Activated T-cell treated with anti-CD3 and anti-CD28 coated beads, Interleukin-2, amount 50 U/mL, for 1 hour (primary cell): ENCODE measurements at regions not wholly inside any gene's neighbourhood (a gene's known extent, or its start where the extent isn't known, plus 50 kb on each side); places are given as distances from the start of the nearest gene placed in this dataset.
"Not testable (repeated sequence)": the region's sequence is repeated elsewhere in the genome, so short reads cannot be mapped to it uniquely, and the experiment has no call there.

Experiments used
- DNase-seq: peaks from one replicate; pipeline ENCODE4 v3.0.0-alpha.2; 2020

- DNase-seq = not testable (repeated sequence)
Measured at GRCh38 chr5:118462276-118462675, 526.1 kb downstream of the DTWD2 start.

GRCh38 chr5:118461436-118461835 lies 526.9 kb downstream of the DTWD2 start:
- no peak for DNase-seq

- DNase-seq = no peak
Measured at GRCh38 chr5:118459490-118459889, 528.9 kb downstream of the DTWD2 start.

GRCh38 chr5:118456085-118456484 lies 532.3 kb downstream of the DTWD2 start:
- DNase-seq = no peak

- DNase-seq = no peak
Measured at GRCh38 chr5:118451697-118452247, 536.6 kb downstream of the DTWD2 start.

GRCh38 chr5:118450554-118451332 lies 537.6 kb downstream of the DTWD2 start:
- no peak for DNase-seq

- DNase-seq = no peak
Measured at GRCh38 chr5:118447350-118447749, 541.0 kb downstream of the DTWD2 start.

- DNase-seq = no peak
Measured at GRCh38 chr5:118441956-118442355, 546.4 kb downstream of the DTWD2 start.

- DNase-seq = no peak
Measured at GRCh38 chr5:118441034-118441433, 547.3 kb downstream of the DTWD2 start.

- DNase-seq = no peak
Measured at GRCh38 chr5:118440496-118440895, 547.9 kb downstream of the DTWD2 start.

GRCh38 chr5:118439831-118440230 lies 548.5 kb downstream of the DTWD2 start:
- DNase-seq = no peak

- no peak for DNase-seq
Measured at GRCh38 chr5:118435131-118435530, 553.2 kb downstream of the DTWD2 start.

GRCh38 chr5:118434522-118434921 lies 553.8 kb downstream of the DTWD2 start:
- DNase-seq = no peak

- no peak for DNase-seq
Measured at GRCh38 chr5:118430076-118430475, 558.3 kb downstream of the DTWD2 start.

GRCh38 chr5:118407958-118408357 lies 580.4 kb downstream of the DTWD2 start:
- DNase-seq = no peak

GRCh38 chr5:118405650-118406061 lies 582.7 kb downstream of the DTWD2 start:
- DNase-seq = no peak

- no peak for DNase-seq
Measured at GRCh38 chr5:118397236-118397635, 591.1 kb downstream of the DTWD2 start.

GRCh38 chr5:118392491-118392890 lies 595.9 kb downstream of the DTWD2 start:
- no peak for DNase-seq

GRCh38 chr5:118382931-118383330 lies 605.4 kb downstream of the DTWD2 start:
- not testable (repeated sequence) for DNase-seq

- DNase-seq = no peak
Measured at GRCh38 chr5:118379470-118379869, 608.9 kb downstream of the DTWD2 start.

- no peak for DNase-seq
Measured at GRCh38 chr5:118378959-118379358, 609.4 kb downstream of the DTWD2 start.

GRCh38 chr5:118377420-118377819 lies 610.9 kb downstream of the DTWD2 start:
- DNase-seq = no peak

- no peak for DNase-seq
Measured at GRCh38 chr5:118371973-118372831, 616.1 kb downstream of the DTWD2 start.

- DNase-seq = no peak
Measured at GRCh38 chr5:118366429-118366828, 621.9 kb downstream of the DTWD2 start.
